Putamen (tissue), 1 donor: ENCODE measurements at regions not wholly inside any gene's neighbourhood (a gene's known extent, or its start where the extent isn't known, plus 50 kb on each side); places are given as distances from the start of the nearest gene placed in this dataset.
"Not testable (repeated sequence)": the region's sequence is repeated elsewhere in the genome, so short reads cannot be mapped to it uniquely, and the experiment has no call there.

Experiments
- DNase-seq: peaks from one replicate; pipeline ENCODE4 v3.0.0-alpha.2; 2016; ENCODE audit warnings: low spot score

DNA sequence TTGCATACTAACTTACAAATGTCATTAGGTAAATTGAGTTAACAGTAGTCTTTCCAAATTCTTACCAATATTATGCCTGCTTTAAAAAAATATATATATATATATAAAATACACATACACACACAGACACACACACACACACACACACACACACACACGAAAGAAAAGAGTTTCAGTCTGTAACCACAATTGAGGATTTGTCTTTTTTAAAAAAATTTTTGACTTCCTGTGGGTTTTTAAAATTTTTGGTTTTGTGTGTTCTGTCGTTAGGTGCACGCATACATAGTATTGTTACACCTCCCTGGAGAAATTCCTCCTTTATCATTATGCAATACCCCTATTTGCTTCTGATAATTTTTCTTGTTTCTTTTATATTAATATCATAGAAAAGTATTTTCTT is 129.3 kb upstream of the LRRC61 start:
- DNase-seq, result not testable (repeated sequence)
